ENCODE measurements at regions not wholly inside any gene's neighbourhood (a gene's known extent, or its start where the extent isn't known, plus 50 kb on each side); places are given as distances from the start of the nearest gene placed in this dataset.
"Not testable (repeated sequence)": the region's sequence is repeated elsewhere in the genome, so short reads cannot be mapped to it uniquely, and the experiment has no call there.

DNA sequence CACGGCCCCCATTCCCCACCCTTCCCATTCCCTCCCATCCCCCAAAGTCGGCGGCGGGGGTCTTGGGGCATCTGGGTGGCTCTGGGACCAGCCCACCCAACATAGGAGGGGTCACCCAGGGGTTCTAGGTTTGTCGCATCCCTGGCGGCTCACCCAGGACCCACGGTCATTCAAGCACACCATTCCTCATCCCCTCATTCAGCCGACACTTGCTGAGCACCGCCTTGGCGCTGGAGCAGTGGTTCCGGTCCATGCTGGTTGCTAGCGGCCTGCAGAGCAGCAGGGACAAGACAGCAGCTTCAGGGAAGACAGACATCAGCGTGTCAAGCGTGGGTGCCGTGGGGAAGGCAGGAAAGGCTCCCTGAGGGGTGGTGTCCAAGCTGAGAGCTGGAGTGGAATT lies 50.5 kb upstream of the OTOS start:
- DNase-seq (ENCODE audit: low spot score) = no peak
- TF ChIP-seq, protein P1, sequence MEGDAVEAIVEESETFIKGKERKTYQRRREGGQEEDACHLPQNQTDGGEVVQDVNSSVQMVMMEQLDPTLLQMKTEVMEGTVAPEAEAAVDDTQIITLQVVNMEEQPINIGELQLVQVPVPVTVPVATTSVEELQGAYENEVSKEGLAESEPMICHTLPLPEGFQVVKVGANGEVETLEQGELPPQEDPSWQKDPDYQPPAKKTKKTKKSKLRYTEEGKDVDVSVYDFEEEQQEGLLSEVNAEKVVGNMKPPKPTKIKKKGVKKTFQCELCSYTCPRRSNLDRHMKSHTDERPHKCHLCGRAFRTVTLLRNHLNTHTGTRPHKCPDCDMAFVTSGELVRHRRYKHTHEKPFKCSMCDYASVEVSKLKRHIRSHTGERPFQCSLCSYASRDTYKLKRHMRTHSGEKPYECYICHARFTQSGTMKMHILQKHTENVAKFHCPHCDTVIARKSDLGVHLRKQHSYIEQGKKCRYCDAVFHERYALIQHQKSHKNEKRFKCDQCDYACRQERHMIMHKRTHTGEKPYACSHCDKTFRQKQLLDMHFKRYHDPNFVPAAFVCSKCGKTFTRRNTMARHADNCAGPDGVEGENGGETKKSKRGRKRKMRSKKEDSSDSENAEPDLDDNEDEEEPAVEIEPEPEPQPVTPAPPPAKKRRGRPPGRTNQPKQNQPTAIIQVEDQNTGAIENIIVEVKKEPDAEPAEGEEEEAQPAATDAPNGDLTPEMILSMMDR (IDR thresholded peaks at IDR 0.05; ENCODE audit: extremely low read depth, missing control alignments) = no peak

DNA sequence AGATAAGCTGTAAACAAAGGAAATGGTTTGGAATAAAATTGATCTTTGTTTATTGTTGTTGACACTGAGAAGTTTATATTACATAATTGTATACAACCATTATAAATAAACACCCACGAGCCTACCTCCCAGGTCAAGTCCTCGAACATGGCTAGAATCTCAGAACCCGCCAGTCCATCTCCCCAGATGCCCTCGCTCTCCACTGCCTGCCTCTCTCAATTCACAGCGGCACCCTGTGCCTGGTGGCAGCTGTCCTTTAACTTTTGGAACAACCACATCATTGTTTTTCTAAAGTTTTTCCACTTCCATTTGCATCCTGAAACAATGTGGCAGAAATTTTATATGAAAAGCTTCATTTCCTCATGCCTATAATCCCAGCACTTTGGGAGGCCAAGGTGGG lies 52.2 kb upstream of the OTOS start:
- TF ChIP-seq, protein P1 (IDR thresholded peaks at IDR 0.05; ENCODE audit: extremely low read depth, missing control alignments) = no peak
- DNase-seq (ENCODE audit: low spot score) = no peak

DNA sequence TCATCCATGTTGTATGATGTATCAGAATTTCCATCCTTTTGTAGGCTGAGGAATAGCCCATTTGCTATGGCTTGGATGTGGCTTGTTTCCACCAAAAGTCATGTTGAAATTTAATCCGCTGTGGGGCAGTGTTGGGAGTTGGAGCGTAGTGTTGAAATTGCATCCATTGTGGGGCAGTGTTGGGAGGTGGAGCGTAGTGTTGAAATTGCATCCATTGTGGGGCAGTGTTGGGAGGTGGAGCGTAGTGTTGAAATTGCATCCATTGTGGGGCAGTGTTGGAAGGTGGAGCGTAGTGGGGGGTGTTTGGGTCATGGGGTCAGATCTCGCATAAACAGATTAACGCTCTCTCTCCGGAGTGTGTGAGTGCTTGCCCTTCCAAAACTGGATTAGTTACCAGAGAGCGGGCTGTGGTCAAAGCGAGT lies 53.9 kb upstream of the OTOS start:
- DNase-seq (ENCODE audit: low spot score) = not testable (repeated sequence)

DNA sequence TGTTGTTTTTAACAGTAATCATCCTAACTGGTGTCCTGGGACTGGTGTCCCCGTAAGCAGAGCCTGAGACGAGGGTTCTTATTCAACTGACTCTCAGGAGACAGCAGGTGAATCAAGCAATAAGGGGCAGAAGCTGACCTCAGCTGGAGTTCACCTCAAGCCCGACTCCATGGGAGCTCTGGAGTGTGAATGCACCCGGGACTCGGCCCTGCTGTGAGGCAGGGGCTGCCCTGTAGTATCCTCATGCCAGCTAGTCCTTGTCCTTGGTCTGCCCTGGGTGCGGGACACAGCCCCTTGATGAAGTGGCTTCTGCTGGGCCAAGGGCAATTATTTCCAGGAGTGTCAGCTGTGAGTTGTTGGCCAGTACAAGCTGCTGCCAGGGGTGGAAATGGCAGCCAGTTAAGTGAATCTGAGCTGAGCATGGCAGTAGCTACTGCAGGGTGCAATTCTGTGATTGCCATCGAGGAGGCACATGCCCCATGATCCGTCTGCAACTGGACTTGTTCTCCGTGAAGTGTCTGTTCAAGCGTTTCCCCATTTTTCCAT lies 54.9 kb upstream of the OTOS start:
- TF ChIP-seq, protein P1 (IDR thresholded peaks at IDR 0.05; ENCODE audit: extremely low read depth, missing control alignments) = no peak
- DNase-seq (ENCODE audit: low spot score) = no peak

DNA sequence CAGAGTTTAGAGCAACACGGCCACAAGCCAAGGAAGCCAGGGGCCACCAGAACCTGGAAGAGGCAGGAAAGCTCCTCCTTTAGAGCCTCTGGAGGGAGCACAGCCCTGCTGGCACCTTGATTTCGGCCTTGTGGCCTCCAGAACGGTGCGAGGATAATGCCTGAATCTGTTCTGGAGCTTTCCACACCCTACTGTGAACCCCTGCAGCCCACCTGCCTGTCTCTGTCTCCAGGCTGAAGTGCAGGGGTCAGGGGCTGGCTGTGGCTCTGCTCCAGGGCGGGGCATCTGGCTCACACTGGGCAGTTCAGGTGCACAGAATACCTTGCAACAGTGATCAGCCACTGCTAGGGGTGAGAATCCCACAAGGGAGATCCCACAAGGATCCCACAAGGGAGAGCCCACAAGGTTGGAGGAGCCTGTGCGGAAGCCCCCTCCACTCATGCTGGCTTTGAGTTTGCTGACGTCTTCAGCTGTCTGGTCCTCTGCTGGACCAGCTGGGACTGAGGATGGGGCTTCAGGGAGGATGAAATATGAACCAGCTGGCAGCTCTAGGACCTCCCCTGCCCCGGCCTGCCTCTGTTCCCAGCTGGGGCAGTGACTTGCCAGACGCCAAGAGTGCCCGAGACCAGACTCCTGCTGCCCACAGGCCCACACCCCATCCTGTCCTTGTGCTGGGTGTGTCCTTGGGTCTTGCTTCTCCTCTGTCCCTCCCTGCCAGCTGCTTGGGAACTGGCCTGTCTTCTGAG lies 56.4 kb upstream of the OTOS start:
- TF ChIP-seq, protein P1 (IDR thresholded peaks at IDR 0.05; ENCODE audit: extremely low read depth, missing control alignments) = no peak
- DNase-seq (ENCODE audit: low spot score) = no peak

DNA sequence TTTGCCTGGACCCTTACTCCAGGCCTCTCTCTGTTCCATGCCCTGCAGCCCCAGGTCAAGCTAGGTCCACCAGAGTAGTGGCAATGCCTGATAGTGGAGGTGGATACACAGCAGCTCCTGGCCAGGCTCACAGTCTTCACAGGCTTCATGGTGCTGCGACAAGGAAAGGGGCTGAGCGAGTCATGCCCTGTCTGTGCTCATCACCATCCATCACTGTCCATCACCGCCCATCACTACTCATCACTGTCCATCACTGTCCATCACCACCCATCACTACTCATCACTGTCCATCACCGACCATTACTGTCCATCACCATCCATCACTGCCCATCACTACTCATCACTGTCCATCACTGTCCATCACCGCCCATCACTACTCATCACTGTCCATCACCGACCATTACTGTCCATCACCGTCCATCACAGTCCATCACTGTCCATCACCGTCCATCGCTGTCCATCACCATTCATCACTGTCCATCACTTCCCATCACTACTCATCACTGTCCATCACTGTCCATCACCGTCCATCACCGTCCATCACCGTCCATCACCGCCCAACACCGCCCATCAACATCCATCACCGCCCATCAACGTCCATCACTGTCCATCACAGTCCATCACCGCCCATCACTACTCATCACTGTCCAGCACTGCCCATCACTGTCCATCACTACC lies 57.1 kb upstream of the OTOS start:
- TF ChIP-seq, protein P1 (IDR thresholded peaks at IDR 0.05; ENCODE audit: extremely low read depth, missing control alignments) = no peak

DNA sequence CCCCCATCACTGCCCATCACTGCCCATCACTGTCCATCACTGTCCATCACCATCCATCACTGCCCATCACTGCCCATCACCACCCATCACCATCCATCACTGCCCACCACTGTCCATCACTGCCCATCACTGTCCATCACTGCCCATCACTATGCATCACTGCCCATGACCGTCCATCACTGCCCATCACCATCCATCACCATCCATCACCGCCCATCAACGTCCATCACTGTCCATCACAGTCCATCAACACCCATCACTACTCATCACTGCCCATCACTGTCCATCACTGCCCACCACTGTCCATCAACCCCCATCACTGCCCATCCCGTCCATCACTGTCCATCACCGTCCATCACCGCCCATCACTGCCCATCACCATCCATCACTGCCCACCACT lies 57.8 kb upstream of the OTOS start:
- no peak for DNase-seq (ENCODE audit: low spot score)
- TF ChIP-seq, protein P1 (IDR thresholded peaks at IDR 0.05; ENCODE audit: extremely low read depth, missing control alignments) = no peak

More for the DNA sequence above, 57.1 kb upstream of the OTOS start:
- no peak for DNase-seq (ENCODE audit: low spot score)
